HG03558 (cell line): ENCODE measurements at regions not wholly inside any gene's neighbourhood (a gene's known extent, or its start where the extent isn't known, plus 50 kb on each side); places are given as distances from the start of the nearest gene placed in this dataset.

Experiments
- ATAC-seq: cut with Tn5 transposase; IDR thresholded peaks from one replicate; pipeline ENCODE4 v1.9.1; 2021; ENCODE audit warnings: moderate number of reproducible peaks; ENCODE audit not compliant: unreplicated experiment; ENCODE audit errors: extremely low read depth

DNA sequence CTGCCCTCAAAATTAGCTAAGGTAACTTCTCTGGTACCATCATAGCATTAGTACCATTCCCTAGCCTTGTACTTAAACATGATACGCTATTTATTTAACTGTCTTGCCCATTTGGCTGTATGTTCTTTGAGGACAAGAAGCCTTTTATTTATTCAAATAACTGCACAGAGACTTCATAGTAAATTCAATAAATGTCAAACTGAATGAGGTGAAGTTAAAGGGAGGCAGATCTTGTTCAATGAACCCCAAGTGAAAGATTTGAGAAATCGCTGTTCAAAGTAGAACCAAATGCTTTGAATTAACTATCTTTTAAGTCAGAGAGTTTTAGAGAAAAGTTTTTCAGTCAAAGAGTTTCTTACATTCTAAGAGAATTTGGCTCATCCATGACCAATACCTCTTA is 203.6 kb downstream of the GXYLT1 start:
- no peak for ATAC-seq

DNA sequence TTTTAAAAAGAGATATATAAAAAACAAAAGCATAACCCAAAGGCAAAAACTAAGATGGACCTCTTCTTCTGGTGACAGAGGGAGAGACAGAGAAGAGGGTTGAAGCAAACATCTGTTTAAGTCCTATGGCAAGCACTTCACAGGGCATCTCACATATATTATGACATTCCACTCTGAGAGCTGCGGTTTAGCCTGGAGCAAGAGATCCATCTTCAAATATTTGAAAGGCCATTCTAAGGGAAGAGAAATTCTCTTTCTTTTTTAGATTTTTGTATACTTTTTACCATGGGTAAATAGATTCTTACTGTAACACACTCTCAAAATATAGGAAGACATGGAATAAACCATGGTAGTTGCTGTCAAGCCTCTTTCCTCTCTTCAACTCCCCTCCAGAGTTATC is 204.1 kb downstream of the GXYLT1 start:
- ATAC-seq, result no peak

DNA sequence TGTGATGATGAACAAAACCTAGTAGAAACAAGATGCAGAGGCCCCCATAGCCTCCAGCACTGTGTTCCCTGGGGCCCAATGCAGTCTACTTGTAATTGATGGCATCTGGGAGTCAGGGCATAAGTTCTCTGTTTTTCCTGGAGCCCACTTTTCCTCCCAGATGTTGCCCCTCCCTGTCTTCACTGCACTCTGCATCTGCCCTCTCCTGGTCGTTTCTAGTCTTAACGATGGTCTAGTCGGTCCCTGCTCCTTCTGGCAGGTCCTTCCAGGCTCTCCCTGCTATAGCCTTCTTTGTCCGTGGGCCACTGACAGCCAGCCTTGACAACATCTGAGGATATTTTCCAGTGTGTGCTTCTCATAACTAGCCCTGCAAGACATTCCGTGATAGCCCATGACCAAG is 208.3 kb downstream of the GXYLT1 start:
- no peak for ATAC-seq

DNA sequence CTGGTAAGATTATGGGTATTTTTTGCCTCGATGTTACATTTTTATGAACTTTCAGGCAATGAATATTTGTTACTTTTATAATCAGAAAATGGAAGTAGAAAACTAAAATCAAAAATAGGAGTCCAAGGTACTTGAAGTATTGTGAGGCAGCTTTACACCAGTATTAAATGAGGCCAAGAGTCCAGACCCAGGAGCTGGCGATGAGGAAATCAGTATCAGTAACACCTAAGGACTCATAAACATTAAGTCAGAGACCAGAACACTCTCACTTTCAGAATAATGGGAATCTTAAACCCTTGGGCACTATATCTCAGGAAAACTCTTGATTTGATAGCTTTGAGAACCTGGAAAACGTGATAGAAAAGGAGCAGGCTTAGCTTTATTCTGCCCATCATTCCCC is 208.8 kb downstream of the GXYLT1 start:
- no peak for ATAC-seq

DNA sequence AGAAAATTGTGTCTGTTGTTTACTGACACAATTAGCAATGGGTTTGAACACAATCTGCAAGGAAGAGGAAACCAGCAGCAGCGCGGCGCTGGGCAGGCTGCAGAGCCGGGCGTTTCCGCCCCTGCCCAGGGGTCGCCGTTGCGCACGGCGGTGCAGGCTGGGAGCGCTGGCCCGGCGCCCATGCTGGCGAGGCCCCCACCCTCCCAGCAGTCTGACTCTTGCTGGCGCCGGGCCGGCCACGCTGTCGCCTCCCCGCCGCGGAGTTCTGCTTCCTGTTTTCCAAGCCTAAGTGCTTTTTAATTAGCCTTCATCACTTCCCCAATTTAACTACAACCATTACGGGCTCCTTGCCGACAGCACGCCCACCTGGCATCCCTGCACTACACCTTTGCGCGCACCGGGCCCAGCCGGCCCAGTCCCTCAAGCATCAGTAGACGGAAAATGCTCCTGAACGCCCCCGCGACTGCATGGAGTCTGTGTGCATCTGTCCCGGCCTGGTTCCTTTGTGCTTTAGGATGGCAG is 212.1 kb downstream of the GXYLT1 start:
- no peak for ATAC-seq

DNA sequence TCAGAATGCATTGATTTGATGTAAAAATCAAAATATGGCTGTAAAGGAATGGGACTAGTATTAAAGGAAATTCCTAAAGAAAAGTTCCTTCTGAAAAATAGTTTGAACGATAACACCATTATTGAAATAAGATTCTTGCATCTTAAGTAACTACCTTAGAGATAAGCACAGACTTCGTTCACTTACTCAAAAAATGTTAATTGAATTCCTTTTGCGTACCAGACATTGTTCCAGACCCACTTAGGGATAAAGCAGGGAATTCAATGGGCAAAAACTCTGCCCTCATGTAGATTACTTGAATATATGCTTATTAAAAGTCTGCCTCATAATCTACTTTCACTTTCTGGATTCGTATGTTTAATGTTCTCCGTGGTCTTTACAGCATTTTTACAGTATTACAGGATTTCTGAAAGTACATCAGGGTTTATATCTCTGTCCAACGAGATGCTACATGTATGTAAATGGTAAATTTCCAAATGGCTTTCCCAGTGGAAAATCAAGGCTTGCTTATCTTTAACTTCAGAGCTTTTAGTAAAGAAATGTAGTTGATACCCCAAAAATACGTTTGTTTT is 213.7 kb downstream of the GXYLT1 start:
- ATAC-seq, result no peak

DNA sequence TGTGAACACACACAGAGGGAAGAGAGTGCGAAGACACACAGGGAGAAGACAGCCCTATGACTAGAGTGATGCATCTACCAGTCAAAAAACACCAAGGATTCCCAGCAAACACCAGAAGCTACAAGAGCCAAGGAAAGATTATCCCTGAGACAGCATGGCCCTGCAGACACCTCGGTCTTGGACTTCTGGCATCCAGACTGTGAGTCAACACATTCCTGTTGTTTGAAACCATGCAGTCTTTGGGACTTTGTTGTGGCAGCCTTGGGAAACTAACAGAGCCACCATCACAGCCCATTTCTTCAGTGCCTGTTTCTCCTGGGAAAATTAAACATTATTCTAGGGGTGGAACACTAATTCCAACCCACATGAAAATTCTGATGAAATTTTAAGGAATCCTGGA is 220.6 kb downstream of the GXYLT1 start:
- ATAC-seq, result no peak

DNA sequence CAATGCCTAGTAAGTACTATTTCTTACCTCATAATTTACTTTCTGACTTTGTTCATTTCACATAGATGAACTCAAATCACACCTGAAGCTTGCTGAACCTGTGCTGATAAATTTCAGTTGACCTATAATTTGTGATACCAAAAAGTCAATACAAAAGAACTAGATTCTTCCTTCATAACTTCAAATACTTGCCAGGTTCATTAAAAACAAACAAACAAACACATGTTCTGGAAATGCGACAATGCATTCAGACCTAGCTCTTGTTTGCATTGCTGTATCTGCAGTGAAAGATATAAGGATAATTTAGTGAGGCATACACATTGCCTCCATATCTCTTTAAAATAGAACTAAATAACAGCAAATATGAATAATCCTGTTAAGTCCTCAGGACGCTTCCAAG is 221.3 kb downstream of the GXYLT1 start:
- ATAC-seq, result no peak

DNA sequence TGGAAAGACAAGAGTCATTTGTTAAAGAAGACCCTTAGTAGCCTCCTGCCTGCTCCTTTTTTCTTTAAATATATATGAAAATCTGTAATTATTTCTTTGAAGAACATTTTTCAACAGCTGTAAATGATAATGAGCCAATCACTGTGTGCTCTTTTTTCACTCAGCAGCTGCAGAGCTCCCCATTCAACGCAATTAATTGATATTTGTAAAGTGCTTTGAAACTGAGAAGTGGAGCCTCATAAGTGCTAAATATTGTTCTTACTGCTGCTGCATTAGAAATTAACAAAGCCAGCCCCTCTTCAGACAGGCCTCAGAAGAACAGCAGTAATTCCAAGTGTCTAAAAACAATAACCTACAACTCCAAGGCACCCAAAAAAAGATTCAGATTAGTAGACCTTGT is 224.3 kb downstream of the GXYLT1 start:
- no peak for ATAC-seq

DNA sequence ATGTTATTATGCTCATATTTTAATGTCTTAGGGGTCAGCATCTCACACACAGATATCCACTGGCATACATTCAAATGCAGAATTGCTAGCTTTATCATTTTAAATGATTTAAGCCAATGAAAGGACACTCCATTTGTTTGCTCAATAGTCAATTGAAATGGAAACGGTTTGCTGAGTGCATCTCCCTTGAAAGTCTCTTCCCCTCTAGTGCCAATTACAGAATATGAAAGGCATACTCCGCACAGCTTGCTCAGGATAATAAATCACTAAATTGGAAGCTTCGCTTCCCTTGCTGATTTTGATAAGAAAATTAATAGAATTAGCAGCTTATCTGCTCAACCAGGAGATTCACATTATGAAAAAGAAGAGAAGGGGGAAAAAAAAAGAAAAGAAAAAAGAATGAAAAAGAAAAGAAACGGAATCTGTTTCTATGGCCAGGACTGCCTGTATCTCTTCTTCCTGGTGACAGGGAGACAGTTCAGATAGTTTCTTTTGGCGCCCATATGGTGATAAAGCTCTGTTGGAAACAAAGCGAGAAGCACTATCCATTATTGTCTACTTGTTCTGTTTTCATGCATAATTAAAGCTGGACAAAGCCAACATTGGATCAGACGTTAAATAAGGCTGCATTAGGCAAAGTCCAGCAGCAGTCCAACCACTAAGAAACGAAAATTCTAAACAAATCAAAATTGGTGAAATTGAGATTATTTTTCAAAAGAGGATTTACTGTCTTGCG is 225.0 kb downstream of the GXYLT1 start:
- no peak for ATAC-seq

DNA sequence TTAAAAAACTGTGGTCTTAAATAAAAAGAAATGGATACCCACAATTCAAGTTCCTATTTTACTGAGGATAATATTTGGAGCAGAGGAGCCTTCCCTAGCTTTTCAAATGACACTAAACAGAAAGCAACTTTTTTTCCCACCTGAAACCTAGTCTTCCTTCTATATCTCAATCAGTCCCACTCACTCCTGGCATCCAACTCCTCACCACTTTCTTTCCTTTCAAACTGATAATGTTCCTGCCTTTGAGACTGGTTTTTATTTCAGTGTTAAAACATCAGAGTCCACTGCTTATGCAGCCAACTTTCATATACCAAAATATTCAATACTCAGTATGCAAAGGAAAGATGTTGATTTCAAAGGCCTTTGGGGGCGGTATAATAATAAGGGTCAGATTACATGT is 225.6 kb downstream of the GXYLT1 start:
- ATAC-seq, result no peak

DNA sequence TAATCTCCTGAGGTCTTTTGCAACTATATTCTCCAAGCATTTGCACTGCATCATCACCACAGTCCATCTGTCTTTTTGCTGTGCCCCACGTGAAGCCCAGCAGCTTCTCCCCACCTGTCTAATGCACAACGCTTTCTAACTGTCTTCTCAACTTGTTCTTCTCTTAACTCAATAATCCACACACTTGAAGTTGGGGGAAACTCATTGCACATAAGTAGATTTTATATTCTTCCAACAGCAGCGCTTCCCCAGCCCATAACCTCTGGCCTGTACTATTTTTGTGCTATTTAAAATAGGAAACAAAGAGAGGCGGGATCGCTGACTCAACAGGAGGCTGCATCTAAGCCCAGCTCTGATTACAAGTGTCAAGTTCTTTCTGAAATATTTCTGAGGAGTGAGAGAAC is 226.7 kb downstream of the GXYLT1 start:
- ATAC-seq, result no peak

DNA sequence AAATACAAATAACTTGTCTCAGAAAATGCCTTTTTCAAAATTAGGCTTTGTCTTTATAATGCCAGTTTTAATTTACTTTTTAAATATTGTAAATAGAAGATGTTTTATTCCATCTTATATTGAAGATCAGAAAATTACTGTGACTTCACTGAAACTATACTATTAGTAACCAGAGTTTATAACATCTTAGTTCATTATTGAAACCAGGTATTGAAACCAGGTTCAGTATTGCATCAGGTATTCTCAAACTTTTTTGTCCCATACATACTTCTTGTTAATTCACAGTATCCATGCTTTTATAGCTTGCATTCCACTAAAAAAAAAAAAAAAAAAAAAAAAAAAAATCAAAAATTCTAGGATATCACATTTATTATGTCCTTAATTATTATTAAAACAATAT is 227.5 kb downstream of the GXYLT1 start:
- no peak for ATAC-seq

DNA sequence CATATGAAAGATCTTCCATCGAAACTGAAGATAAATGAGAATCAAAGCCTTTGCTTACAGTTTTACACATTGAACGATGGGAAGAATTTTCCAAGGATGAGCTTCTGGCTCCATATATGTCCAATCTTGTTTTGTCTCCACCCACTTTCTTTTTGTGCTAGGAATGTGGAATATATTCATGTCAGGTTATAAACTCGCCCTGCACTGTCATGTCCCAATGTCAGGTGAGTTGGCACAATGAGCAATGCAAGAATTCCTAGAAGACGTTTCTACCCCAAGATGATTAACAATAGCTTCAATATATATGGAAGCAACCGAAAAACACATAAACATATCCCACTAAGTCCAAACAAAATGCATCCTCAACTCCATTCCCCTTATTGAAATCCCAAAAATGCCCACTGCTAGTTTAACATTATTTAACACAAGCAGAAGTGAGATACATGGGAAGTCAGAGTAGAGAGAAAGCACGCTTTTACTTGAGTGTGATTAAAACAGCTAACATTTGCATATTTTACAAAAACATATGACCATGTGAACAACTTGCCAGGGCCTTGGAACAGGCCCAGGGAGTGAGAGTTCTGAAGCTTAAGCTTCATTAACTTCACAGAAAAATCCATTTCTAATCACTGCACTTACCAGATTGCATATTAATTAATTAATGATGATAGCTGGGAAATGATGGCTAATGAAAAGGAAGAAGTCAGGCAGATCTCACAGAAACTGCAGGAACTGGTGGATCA is 233.9 kb downstream of the GXYLT1 start:
- ATAC-seq, result no peak

DNA sequence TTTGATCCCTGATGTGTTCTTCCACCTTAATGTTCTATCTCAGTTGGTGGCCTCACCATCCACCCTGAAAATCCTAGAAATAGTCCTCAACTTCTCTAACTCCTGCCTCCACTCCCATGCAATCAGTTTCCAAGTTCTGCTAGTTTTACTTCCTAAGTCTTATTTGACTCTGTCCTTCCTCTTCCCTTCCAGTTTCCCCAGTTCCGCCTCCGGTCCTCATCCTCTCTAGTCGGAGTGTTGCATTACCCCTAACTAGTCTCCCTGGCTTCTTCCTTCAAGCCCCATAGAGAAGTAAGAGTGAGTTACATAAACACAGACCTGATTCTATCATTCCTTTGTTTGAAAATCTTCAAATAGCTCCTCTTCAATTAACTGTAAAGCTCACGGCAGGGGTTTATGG is 236.5 kb downstream of the GXYLT1 start:
- ATAC-seq, result no peak

DNA sequence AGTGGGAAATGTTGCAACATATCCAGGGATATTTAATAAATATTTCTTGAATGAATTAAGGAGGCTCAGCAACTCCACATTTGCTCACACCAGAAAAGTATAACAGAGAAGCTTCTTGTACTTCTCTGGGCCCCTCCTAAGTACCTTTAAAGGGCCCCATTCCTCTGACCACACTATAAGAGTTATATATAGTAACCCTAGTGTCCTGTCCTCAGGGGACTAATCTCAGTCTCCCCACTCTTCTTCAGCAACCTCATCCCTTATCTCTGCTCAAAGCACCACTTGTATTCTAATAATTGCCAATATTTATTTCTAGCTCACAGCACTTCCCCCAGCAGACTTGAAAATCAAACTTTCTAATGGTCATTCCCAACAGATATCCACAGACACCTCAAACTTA is 237.1 kb downstream of the GXYLT1 start:
- ATAC-seq, result no peak

DNA sequence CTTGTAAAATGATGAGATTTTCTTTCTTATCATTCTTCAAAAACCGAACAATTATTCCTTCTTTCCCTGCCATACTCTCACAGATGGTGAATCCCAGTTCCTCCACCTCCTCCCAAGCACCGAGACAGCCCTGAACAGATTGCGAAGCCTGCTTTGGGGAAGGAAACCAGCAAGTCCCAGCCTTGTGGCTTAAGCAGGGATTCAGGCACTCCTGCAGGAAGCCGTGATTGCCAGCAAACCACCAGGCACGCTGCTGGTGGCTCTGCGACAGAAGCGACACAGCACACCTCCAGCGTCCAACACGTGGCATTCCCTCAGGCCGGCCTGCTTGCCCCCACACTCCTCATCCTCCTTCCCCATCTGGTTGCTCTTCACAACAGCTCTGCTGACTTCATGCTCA is 237.7 kb downstream of the GXYLT1 start:
- ATAC-seq, result no peak

DNA sequence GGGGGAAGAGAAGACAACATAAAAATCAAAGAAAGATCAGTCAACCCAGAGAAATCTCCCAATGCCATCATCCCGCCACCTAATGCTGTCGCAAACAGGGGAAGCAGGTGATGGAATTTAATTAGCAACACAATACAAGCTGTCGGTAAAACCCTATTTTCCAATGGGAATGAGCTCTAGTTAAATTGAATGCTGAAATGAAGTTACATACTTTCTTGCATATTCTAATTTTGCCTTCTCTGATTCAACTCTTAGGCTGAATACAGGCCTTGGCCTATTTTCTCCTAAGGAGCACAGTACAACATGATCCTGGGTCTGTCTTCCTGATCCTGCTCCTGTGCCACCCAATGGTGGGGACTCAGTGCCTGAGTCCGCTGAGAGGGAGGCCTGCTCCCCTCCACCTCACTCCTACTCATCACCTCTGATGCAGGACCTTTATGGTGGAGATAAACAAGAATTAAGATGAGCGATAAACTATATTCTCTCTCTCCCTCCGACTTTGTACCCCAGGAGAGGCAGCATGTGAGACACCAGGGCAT is 238.8 kb downstream of the GXYLT1 start:
- no peak for ATAC-seq

DNA sequence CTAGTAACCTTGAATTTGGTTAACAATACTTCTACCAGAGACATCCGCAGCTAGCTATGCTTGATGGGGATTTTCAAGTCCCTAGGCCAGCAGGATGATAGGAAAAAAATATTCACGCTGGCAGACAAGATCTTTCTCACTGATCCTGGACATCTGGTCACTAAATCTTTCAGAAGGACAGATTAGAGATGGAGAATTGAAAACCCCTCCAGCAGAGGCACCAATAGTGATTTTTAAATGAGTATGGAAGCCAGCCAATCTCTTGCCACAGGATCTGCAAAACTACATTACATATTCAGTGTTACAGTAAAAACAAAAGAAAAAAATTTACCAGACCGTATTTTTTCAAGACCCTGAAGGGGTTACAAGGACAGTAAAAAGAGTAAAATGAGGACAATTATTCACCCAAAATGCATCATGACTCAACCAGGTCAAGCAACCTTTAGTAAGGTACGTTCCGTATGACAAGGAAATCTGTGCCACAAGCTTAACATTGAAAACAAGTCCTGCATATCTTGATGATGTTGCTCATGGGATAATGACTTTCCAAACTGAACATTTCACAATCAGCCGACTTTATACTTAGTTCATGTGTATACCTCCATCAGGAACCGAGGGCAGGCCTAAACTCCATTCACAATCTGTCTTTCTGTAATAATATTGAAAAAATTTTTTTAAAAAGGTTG is 239.5 kb downstream of the GXYLT1 start:
- no peak for ATAC-seq

DNA sequence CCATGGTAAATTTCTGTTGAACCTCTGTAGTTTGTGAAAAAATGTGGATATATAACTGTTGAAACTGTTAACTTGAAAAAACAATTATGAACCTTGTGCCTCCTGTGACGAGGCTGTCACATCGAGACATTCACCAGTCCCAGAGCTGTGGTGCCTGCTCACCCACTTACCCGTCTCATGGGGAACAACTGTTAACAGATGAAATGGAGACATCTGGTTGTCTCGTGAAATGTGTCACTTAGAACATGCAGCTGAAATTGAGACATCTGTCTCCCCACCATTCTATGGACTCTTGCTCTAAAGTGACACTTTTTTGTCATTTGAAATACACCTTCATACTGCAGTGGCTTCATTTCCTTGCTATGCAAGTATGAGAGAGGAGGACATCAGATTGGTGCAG is 240.6 kb downstream of the GXYLT1 start:
- no peak for ATAC-seq
